Adrenal gland (tissue), 9 donors: ENCODE measurements at regions not wholly inside any gene's neighbourhood (a gene's known extent, or its start where the extent isn't known, plus 50 kb on each side); places are given as distances from the start of the nearest gene placed in this dataset.

Experiments
- DNase-seq, 7 donors: peaks; one replicate each; pipeline ENCODE4 v3.0.0-alpha.2; 2019 to 2020
- H3K27ac ChIP-seq, 5 donors: fragments of 200-600 bp; sonication (generic) in 4 of 5; 1 replicate in 3 of 5; 2 replicates in 2 of 5; pipeline versions ENCODE4 v1.5.1 to v1.8.0; 2016 to 2020; ENCODE audit warnings: mild to moderate bottlenecking in 1 of 5
- H3K27me3 ChIP-seq: fragments of 200-600 bp; 2 replicates; pipeline ENCODE4 v1.8.0; 2021
- H3K36me3 ChIP-seq, 2 donors: fragments of 200-600 bp; replicated peaks in 1 of 2; 1 replicate in 1 of 2; 2 replicates in 1 of 2; pipeline versions ENCODE4 v1.5.1 to v1.8.0; 2018 to 2022
- H3K4me1 ChIP-seq, 2 donors: fragments of 200-600 bp; replicated peaks in 1 of 2; 1 replicate in 1 of 2; 2 replicates in 1 of 2; pipeline versions ENCODE4 v1.5.1 to v1.8.0; 2018 to 2021
- H3K4me3 ChIP-seq, 4 donors: fragments of 200-600 bp; sonication (generic) in 3 of 4; one replicate each; pipeline ENCODE4 v1.5.1; 2016 to 2018
- H3K9me3 ChIP-seq, 3 donors: fragments of 200-600 bp; sonication (generic) in 1 of 3; replicated peaks in 1 of 3; 1 replicate in 2 of 3; 2 replicates in 1 of 3; pipeline versions ENCODE4 v1.5.1 to v1.8.0; 2016 to 2021
- POLR2A ChIP-seq, 2 donors: fragments of 450-650 bp; IDR thresholded peaks; one replicate each; pipeline ENCODE4 v1.6.1; 2017; ENCODE audit warnings: antibody characterized with exemption in 2 of 2, mild to moderate bottlenecking in 2 of 2, moderate library complexity in 1 of 2
- WGBS, 4 donors: extraction: QIAGEN DNeasy Blood & Tissue Kit in 2 of 4; methylation state at CpG; one replicate each; pipeline versions ENCODE4 v1.1.5 to v1.1.7; 2013 to 2017; 5-methylcytosine and 5-hydroxymethylcytosine counted together
- intact Hi-C, 2 donors: fragments of 100-400 bp; cut with DNase I; formaldehyde crosslinking; loops; one replicate each; pipeline versions ENCODE4 v1.14.1 to v1.15.0; 2022 to 2023
- TF ChIP-seq, protein P1 (sequence below), 6 experiments: fragments of 450-650 bp in 4 of 6; fragments of 200-600 bp in 2 of 6; sonication (generic) in 1 of 6; IDR thresholded peaks; 1 replicate in 5 of 6; 2 replicates in 1 of 6; pipeline versions ENCODE4 v1.5.1 to v1.8.0; 2016 to 2021; ENCODE audit warnings: antibody characterized with exemption in 6 of 6, mild to moderate bottlenecking in 2 of 6, moderate library complexity in 1 of 6
- donor health status: healthy with polysubstance abuse.
- donor health status: Bipolar disorder and iron deficiency.
- donor health status: DM: yes; HTN: yes; CAD: no.
- donor health status: DM: no; HTN: no; CAD: no.
- donor health status: DM: no; HTN: no; CAD: no.

DNA sequence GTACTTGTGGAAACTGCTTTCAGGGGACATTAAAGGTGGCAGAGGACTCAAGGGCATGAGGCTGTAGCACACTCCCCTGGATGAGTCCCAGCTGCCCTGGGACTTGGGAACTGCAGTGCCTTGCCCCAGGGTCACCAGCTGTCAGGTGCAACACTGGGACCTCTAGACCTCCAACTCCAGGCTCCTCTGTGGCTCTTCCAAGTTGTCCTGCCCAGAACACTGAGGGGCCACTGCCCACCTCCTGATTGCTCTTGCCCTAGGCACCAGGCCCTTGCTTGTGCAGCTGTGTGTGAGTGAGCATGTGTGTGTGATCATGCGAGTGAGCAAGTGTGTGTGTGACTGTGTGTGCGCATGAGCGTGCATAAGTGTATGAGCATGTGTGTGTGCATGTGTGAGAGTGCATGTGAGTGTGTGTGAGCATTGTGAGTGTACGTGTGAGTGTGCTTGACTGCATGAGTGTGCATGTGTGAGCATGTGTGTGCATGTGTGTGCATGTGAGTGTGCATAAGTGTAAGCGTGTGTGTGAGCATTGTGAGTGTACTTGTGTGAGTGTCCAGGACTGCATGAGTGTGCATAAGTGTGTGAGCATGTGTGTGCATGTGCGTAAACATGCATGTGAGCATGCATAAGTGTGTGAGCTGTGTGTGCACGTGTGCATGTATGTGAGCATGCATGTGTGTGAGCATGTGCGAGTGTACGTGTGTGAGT lies 301.5 kb downstream of the NDUFA10 start:
- TF ChIP-seq, protein P1, sequence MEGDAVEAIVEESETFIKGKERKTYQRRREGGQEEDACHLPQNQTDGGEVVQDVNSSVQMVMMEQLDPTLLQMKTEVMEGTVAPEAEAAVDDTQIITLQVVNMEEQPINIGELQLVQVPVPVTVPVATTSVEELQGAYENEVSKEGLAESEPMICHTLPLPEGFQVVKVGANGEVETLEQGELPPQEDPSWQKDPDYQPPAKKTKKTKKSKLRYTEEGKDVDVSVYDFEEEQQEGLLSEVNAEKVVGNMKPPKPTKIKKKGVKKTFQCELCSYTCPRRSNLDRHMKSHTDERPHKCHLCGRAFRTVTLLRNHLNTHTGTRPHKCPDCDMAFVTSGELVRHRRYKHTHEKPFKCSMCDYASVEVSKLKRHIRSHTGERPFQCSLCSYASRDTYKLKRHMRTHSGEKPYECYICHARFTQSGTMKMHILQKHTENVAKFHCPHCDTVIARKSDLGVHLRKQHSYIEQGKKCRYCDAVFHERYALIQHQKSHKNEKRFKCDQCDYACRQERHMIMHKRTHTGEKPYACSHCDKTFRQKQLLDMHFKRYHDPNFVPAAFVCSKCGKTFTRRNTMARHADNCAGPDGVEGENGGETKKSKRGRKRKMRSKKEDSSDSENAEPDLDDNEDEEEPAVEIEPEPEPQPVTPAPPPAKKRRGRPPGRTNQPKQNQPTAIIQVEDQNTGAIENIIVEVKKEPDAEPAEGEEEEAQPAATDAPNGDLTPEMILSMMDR (IDR thresholded peaks at IDR 0.05) = no peak
- TF ChIP-seq POLR2A (IDR thresholded peaks at IDR 0.05) = no peak
- Histone ChIP-seq H3K4me1 (no peaks in the 10 kb centered on the region), H3K4me3 (no peak overlapping the region), H3K36me3 (no peaks in the 10 kb centered on the region), H3K27me3 (no peaks in the 10 kb centered on the region), H3K27ac (no peak overlapping the region), H3K9me3 (no peaks in the 10 kb centered on the region)
- peak in 3 of 7 donors; percentile 2 to 5 (median 3) for DNase-seq
- 89 to 95% (median 92%) methylated on average over 8 to 9 of the region's 9 CpGs for WGBS, 4 donors
- intact Hi-C loops = no loop called here

DNA sequence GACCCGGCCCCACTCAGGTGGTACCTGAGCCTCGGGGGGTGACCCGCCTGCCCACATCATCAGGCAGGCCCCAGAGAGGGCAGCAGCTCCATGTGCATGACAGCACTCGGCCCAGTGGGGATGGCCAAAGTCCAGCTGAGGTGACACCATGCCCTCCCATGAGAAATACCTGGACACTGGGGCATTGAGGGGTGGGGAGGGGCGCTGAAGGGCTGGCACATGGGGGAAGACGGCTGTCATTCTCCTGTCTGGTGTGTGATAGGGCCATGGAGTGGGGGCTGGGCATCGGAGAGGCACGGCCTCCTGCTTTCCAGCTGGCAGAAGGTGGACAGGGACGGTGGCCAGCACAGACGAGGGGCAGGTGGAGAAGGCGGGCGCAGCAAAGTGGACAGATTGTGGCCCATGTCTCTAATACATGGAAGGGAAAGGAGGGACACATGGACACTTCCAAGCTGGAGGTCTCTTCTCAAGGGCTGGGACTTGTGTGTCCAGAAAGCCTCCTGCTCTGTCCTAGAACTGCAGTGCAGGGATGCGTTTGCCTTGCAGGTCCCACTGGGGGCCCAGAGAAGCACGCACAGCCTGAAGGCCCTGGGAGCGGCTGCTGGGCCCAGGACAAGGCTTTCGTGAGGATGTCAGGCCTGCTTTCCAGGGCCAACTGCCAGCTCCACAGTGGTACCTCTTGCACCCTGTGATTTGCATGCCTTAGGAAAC lies 302.2 kb downstream of the NDUFA10 start:
- whole genome bisulfite sequencing, 4 donors = 91 to 96% (median 94%) methylated on average over 7 to 16 of the region's 16 CpGs

DNA sequence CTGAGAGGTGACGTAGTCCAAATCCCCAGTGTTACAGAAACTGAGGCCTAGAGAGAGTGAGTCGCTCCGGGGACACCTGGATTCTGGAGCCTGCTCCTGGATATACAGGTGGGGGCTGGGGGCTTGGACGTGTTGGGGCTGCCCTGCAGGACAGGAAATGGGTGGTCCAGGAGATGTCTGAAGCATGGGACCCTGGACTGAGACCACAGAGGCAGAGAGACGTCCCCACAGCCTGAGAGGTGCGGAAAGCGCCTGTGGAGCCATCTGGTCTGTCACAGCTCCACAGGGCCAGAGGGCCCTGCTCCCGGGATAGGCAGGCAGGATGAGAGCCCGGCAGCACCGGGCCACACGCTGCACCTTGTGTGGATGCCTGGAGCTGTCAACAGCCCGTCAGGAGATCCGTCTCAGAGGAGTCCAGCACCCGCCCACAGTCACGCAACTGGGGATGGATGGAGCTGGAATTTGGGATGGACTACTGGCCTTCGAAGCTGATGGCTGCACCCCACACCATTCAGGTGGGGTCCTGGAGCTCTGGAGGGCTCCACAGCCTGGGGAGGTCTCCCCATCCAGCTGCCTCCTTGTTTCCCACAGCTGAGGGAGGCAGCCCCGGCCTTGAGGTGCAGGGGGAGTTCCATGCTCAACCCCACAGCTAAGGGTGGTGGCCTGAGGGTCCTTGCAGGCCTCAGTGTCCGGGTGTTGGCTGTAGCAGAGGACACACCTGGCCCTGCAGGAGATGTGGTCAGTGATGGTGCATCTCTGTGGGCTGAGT lies 303.0 kb downstream of the NDUFA10 start:
- intact Hi-C loops = no loop called here
- H3K27ac ChIP-seq = no peak overlapping the region

More for the DNA sequence above, 302.2 kb downstream of the NDUFA10 start:
- Histone ChIP-seq H3K4me1 (no peaks in the 10 kb centered on the region), H3K4me3 (no peak overlapping the region), H3K36me3 (no peaks in the 10 kb centered on the region), H3K27me3 (no peaks in the 10 kb centered on the region), H3K9me3 (no peaks in the 10 kb centered on the region), H3K27ac (no peak overlapping the region)
- DNase-seq = peak in 4 of 7 donors; percentile 6 to 34 (median 10)
- intact Hi-C loops = no loop called here
- TF ChIP-seq, protein P1 (IDR thresholded peaks at IDR 0.05) = no peak
- TF ChIP-seq POLR2A (IDR thresholded peaks at IDR 0.05) = no peak

More for the DNA sequence above, 303.0 kb downstream of the NDUFA10 start:
- no peaks in the 10 kb centered on the region for H3K9me3 ChIP-seq
- WGBS, 4 donors = 92 to 95% (median 94%) methylated on average over 6 to 18 of the region's 18 CpGs
- no peaks in the 10 kb centered on the region for H3K36me3 ChIP-seq
- TF ChIP-seq, protein P1 (IDR thresholded peaks at IDR 0.05) = no peak
- no peak for TF ChIP-seq POLR2A (IDR thresholded peaks at IDR 0.05)
- peaks cover 0 to 1% of the 10 kb centered on the region in 2 donors for H3K4me1 ChIP-seq
- no peaks in the 10 kb centered on the region for H3K27me3 ChIP-seq
- peak in 4 of 7 donors; percentile 7 to 40 (median 9) for DNase-seq
- no peak overlapping the region for H3K4me3 ChIP-seq
